ENCODE measurements at regions not wholly inside any gene's neighbourhood (a gene's known extent, or its start where the extent isn't known, plus 50 kb on each side); places are given as distances from the start of the nearest gene placed in this dataset.

- no peak overlapping the region for H3K4me3 ChIP-seq (ENCODE audit: low read length)
- no peaks in the 10 kb centered on the region for H3K36me3 ChIP-seq (ENCODE audit: control insufficient read depth, insufficient read depth, low read length)
- no peak overlapping the region for H3K27ac ChIP-seq (ENCODE audit: low read length)
- DNase-seq, result no peak
- no CpG with 5 or more reads among the region's 1 CpG for WGBS (ENCODE audit: insufficient coverage, low lambda C conversion rate)
- no peaks in the 10 kb centered on the region for H3K27me3 ChIP-seq (ENCODE audit: control insufficient read depth, insufficient read depth, low read length)
- H3K9me3 ChIP-seq (ENCODE audit: control insufficient read depth, low read depth, low read length), result no peaks in the 10 kb centered on the region
- no peaks in the 10 kb centered on the region for H3K4me1 ChIP-seq (ENCODE audit: control insufficient read depth, insufficient read depth, low read length)
Observed at GRCh38 chr11:30116512-30116911, 99.7 kb upstream of the KCNA4 start.

GRCh38 chr11:30120045-30120589 lies 103.3 kb upstream of the KCNA4 start:
- Histone ChIP-seq H3K9me3 (ENCODE audit: control insufficient read depth, low read depth, low read length) (no peaks in the 10 kb centered on the region), H3K27me3 (ENCODE audit: control insufficient read depth, insufficient read depth, low read length) (no peaks in the 10 kb centered on the region), H3K36me3 (ENCODE audit: control insufficient read depth, insufficient read depth, low read length) (no peaks in the 10 kb centered on the region), H3K4me1 (ENCODE audit: control insufficient read depth, insufficient read depth, low read length) (no peaks in the 10 kb centered on the region), H3K27ac (ENCODE audit: low read length) (no peak overlapping the region), H3K4me3 (ENCODE audit: low read length) (no peak overlapping the region)
- no peak for DNase-seq
- WGBS (ENCODE audit: insufficient coverage, low lambda C conversion rate), result 80% methylated on average over 1 of the region's 4 CpGs

- Histone ChIP-seq H3K27me3 (ENCODE audit: control insufficient read depth, insufficient read depth, low read length) (no peaks in the 10 kb centered on the region), H3K27ac (ENCODE audit: low read length) (no peak overlapping the region), H3K4me3 (ENCODE audit: low read length) (no peak overlapping the region), H3K4me1 (ENCODE audit: control insufficient read depth, insufficient read depth, low read length) (no peaks in the 10 kb centered on the region), H3K36me3 (ENCODE audit: control insufficient read depth, insufficient read depth, low read length) (no peaks in the 10 kb centered on the region), H3K9me3 (ENCODE audit: control insufficient read depth, low read depth, low read length) (no peaks in the 10 kb centered on the region)
- no CpG with 5 or more reads among the region's 2 CpGs for WGBS (ENCODE audit: insufficient coverage, low lambda C conversion rate)
- no peak for DNase-seq
Observed at GRCh38 chr11:30125456-30125855, 105.4 kb upstream of the FSHB start.

GRCh38 chr11:30128269-30128932 lies 102.4 kb upstream of the FSHB start:
- no peaks in the 10 kb centered on the region for H3K9me3 ChIP-seq (ENCODE audit: control insufficient read depth, low read depth, low read length)
- DNase-seq, result peak in 1 of 2 donors; percentile 3
- H3K27ac ChIP-seq (ENCODE audit: low read length), result no peak overlapping the region
- no peak overlapping the region for H3K4me3 ChIP-seq (ENCODE audit: low read length)
- no CpG with 5 or more reads among the region's 3 CpGs for WGBS (ENCODE audit: insufficient coverage, low lambda C conversion rate)
- H3K36me3 ChIP-seq (ENCODE audit: control insufficient read depth, insufficient read depth, low read length), result no peaks in the 10 kb centered on the region
- H3K4me1 ChIP-seq (ENCODE audit: control insufficient read depth, insufficient read depth, low read length), result no peaks in the 10 kb centered on the region
- H3K27me3 ChIP-seq (ENCODE audit: control insufficient read depth, insufficient read depth, low read length), result no peaks in the 10 kb centered on the region

- H3K4me1 ChIP-seq (ENCODE audit: control insufficient read depth, insufficient read depth, low read length), result no peaks in the 10 kb centered on the region
- no peaks in the 10 kb centered on the region for H3K9me3 ChIP-seq (ENCODE audit: control insufficient read depth, low read depth, low read length)
- H3K4me3 ChIP-seq (ENCODE audit: low read length), result no peak overlapping the region
- no peak overlapping the region for H3K27ac ChIP-seq (ENCODE audit: low read length)
- H3K36me3 ChIP-seq (ENCODE audit: control insufficient read depth, insufficient read depth, low read length), result no peaks in the 10 kb centered on the region
- 88% methylated on average over 1 of the region's 2 CpGs for WGBS (ENCODE audit: insufficient coverage, low lambda C conversion rate)
- no peaks in the 10 kb centered on the region for H3K27me3 ChIP-seq (ENCODE audit: control insufficient read depth, insufficient read depth, low read length)
- DNase-seq, result no peak
Observed at GRCh38 chr11:30131535-30131934, 99.3 kb upstream of the FSHB start.

- Histone ChIP-seq H3K4me1 (ENCODE audit: control insufficient read depth, insufficient read depth, low read length) (no peaks in the 10 kb centered on the region), H3K9me3 (ENCODE audit: control insufficient read depth, low read depth, low read length) (no peaks in the 10 kb centered on the region), H3K4me3 (ENCODE audit: low read length) (no peak overlapping the region), H3K27ac (ENCODE audit: low read length) (no peak overlapping the region), H3K36me3 (ENCODE audit: control insufficient read depth, insufficient read depth, low read length) (no peaks in the 10 kb centered on the region), H3K27me3 (ENCODE audit: control insufficient read depth, insufficient read depth, low read length) (no peaks in the 10 kb centered on the region)
- WGBS (ENCODE audit: insufficient coverage, low lambda C conversion rate), result 82% methylated on average over 2 of the region's 4 CpGs
- no peak for DNase-seq
Observed at GRCh38 chr11:30133281-30133680, 97.5 kb upstream of the FSHB start.

GRCh38 chr11:30143098-30143705 lies 87.6 kb upstream of the FSHB start:
- H3K27me3 ChIP-seq (ENCODE audit: control insufficient read depth, insufficient read depth, low read length), result no peaks in the 10 kb centered on the region
- H3K9me3 ChIP-seq (ENCODE audit: control insufficient read depth, low read depth, low read length), result no peaks in the 10 kb centered on the region
- H3K4me1 ChIP-seq (ENCODE audit: control insufficient read depth, insufficient read depth, low read length), result no peaks in the 10 kb centered on the region
- no peak overlapping the region for H3K27ac ChIP-seq (ENCODE audit: low read length)
- no peaks in the 10 kb centered on the region for H3K36me3 ChIP-seq (ENCODE audit: control insufficient read depth, insufficient read depth, low read length)
- no peak for DNase-seq
- H3K4me3 ChIP-seq (ENCODE audit: low read length), result no peak overlapping the region
- no CpG with 5 or more reads among the region's 3 CpGs for WGBS (ENCODE audit: insufficient coverage, low lambda C conversion rate)

GRCh38 chr11:30147293-30147692 lies 83.5 kb upstream of the FSHB start:
- DNase-seq, result no peak
- H3K4me1 ChIP-seq (ENCODE audit: control insufficient read depth, insufficient read depth, low read length), result no peaks in the 10 kb centered on the region
- H3K4me3 ChIP-seq (ENCODE audit: low read length), result no peak overlapping the region
- H3K27ac ChIP-seq (ENCODE audit: low read length), result no peak overlapping the region
- 75% methylated on average over 1 of the region's 5 CpGs for WGBS (ENCODE audit: insufficient coverage, low lambda C conversion rate)
- H3K9me3 ChIP-seq (ENCODE audit: control insufficient read depth, low read depth, low read length), result no peaks in the 10 kb centered on the region
- H3K27me3 ChIP-seq (ENCODE audit: control insufficient read depth, insufficient read depth, low read length), result no peaks in the 10 kb centered on the region
- no peaks in the 10 kb centered on the region for H3K36me3 ChIP-seq (ENCODE audit: control insufficient read depth, insufficient read depth, low read length)

GRCh38 chr11:30149998-30150397 lies 80.8 kb upstream of the FSHB start:
- H3K4me1 ChIP-seq (ENCODE audit: control insufficient read depth, insufficient read depth, low read length), result no peaks in the 10 kb centered on the region
- no peaks in the 10 kb centered on the region for H3K36me3 ChIP-seq (ENCODE audit: control insufficient read depth, insufficient read depth, low read length)
- no peak overlapping the region for H3K4me3 ChIP-seq (ENCODE audit: low read length)
- DNase-seq, result no peak
- no peak overlapping the region for H3K27ac ChIP-seq (ENCODE audit: low read length)
- H3K27me3 ChIP-seq (ENCODE audit: control insufficient read depth, insufficient read depth, low read length), result no peaks in the 10 kb centered on the region
- H3K9me3 ChIP-seq (ENCODE audit: control insufficient read depth, low read depth, low read length), result no peaks in the 10 kb centered on the region
- WGBS (ENCODE audit: insufficient coverage, low lambda C conversion rate), result no CpG with 5 or more reads among the region's 1 CpG

- no peak overlapping the region for H3K27ac ChIP-seq (ENCODE audit: low read length)
- H3K9me3 ChIP-seq (ENCODE audit: control insufficient read depth, low read depth, low read length), result no peaks in the 10 kb centered on the region
- H3K27me3 ChIP-seq (ENCODE audit: control insufficient read depth, insufficient read depth, low read length), result no peaks in the 10 kb centered on the region
- no peaks in the 10 kb centered on the region for H3K36me3 ChIP-seq (ENCODE audit: control insufficient read depth, insufficient read depth, low read length)
- DNase-seq, result no peak
- no peak overlapping the region for H3K4me3 ChIP-seq (ENCODE audit: low read length)
- no peaks in the 10 kb centered on the region for H3K4me1 ChIP-seq (ENCODE audit: control insufficient read depth, insufficient read depth, low read length)
- WGBS (ENCODE audit: insufficient coverage, low lambda C conversion rate), result 40% methylated on average over 1 of the region's 3 CpGs
Observed at GRCh38 chr11:30150425-30150824, 80.4 kb upstream of the FSHB start.

GRCh38 chr11:30153008-30153407 lies 77.8 kb upstream of the FSHB start:
- DNase-seq, result no peak
- Histone ChIP-seq H3K4me3 (ENCODE audit: low read length) (no peak overlapping the region), H3K36me3 (ENCODE audit: control insufficient read depth, insufficient read depth, low read length) (no peaks in the 10 kb centered on the region), H3K9me3 (ENCODE audit: control insufficient read depth, low read depth, low read length) (no peaks in the 10 kb centered on the region), H3K4me1 (ENCODE audit: control insufficient read depth, insufficient read depth, low read length) (no peaks in the 10 kb centered on the region), H3K27me3 (ENCODE audit: control insufficient read depth, insufficient read depth, low read length) (no peaks in the 10 kb centered on the region), H3K27ac (ENCODE audit: low read length) (no peak overlapping the region)
- no CpG with 5 or more reads among the region's 3 CpGs for WGBS (ENCODE audit: insufficient coverage, low lambda C conversion rate)
